ENCODE measurements at regions not wholly inside any gene's neighbourhood (a gene's known extent, or its start where the extent isn't known, plus 50 kb on each side); places are given as distances from the start of the nearest gene placed in this dataset.

DNA sequence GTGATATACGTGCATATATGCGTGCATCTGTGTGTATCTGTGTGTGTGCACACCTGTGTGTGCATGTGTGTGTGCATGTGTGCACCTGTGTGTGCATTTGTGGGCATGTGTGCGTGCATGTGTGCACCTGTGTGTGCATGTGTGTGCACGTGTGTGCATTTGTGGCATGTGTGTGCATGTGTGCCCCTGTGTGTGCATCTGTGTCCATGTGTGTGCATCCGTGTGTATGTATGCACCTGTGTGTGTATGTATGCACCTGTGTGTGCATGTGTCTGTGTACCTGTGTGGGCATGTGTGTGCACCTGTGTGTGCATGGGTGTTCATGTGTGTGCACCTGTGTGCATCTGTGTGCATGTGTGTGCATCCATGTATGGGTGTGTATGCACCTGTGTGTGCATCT lies 167.8 kb upstream of the SFSWAP start:
- no peaks in the 10 kb centered on the region for H3K4me1 ChIP-seq
- H3K27ac ChIP-seq = no peak overlapping the region
- no peaks in the 10 kb centered on the region for H3K9me3 ChIP-seq
- H3K27me3 ChIP-seq = no peaks in the 10 kb centered on the region
- no peaks in the 10 kb centered on the region for H3K36me3 ChIP-seq
- TF ChIP-seq, protein P1, sequence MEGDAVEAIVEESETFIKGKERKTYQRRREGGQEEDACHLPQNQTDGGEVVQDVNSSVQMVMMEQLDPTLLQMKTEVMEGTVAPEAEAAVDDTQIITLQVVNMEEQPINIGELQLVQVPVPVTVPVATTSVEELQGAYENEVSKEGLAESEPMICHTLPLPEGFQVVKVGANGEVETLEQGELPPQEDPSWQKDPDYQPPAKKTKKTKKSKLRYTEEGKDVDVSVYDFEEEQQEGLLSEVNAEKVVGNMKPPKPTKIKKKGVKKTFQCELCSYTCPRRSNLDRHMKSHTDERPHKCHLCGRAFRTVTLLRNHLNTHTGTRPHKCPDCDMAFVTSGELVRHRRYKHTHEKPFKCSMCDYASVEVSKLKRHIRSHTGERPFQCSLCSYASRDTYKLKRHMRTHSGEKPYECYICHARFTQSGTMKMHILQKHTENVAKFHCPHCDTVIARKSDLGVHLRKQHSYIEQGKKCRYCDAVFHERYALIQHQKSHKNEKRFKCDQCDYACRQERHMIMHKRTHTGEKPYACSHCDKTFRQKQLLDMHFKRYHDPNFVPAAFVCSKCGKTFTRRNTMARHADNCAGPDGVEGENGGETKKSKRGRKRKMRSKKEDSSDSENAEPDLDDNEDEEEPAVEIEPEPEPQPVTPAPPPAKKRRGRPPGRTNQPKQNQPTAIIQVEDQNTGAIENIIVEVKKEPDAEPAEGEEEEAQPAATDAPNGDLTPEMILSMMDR (IDR thresholded peaks at IDR 0.05) = no peak
- no peak for TF ChIP-seq POLR2A (IDR thresholded peaks at IDR 0.05)
- no peak for DNase-seq
- no peak overlapping the region for H3K4me3 ChIP-seq

DNA sequence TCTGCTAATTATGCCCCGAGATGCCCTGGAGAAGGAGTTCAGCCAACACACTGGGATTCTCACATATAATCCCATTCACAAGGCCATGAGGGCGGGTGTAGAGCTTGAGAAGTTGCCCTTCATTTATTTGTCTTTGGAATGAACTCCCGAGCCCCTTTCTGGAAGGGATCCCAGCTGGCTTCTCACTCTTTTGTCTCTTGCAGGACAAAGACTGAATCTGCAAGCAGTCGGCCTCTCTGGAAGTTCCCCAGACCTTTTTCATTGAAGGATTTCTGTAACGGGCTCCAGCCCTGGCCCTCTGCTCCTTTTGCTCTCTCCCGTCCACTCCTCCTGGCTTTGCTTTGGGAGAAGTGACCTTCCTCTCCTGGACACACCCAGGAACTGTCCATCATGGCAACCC lies 163.3 kb upstream of the SFSWAP start:
- Histone ChIP-seq H3K4me1 (no peaks in the 10 kb centered on the region), H3K27ac (no peak overlapping the region), H3K27me3 (no peaks in the 10 kb centered on the region), H3K9me3 (no peaks in the 10 kb centered on the region), H3K4me3 (no peak overlapping the region), H3K36me3 (no peaks in the 10 kb centered on the region)
- DNase-seq = no peak
- TF ChIP-seq, protein P1 (IDR thresholded peaks at IDR 0.05) = no peak
- no peak for TF ChIP-seq POLR2A (IDR thresholded peaks at IDR 0.05)

DNA sequence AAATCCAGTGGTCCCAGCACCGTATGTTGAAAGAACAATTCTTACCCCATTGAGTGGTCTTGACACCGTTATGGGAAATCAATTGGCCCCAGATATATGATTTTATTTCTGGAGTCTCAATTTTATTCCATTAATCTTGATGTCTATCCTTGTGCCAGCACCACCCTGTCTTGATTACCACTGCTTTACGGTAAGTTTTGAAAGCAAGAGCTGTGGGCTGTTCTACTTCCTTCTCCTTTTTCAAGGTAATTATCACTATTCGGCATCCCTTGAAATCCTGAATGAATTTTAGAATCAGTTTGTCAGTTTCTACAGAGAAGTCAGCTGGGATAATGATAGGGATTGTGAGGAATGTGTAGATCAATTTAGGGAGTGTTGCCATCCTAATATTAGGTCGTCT lies 160.8 kb upstream of the SFSWAP start:
- no peak overlapping the region for H3K4me3 ChIP-seq
- H3K27ac ChIP-seq = no peak overlapping the region
- no peaks in the 10 kb centered on the region for H3K9me3 ChIP-seq
- no peaks in the 10 kb centered on the region for H3K27me3 ChIP-seq
- DNase-seq = no peak
- H3K4me1 ChIP-seq = no peaks in the 10 kb centered on the region
- TF ChIP-seq, protein P1 (IDR thresholded peaks at IDR 0.05) = no peak
- no peak for TF ChIP-seq POLR2A (IDR thresholded peaks at IDR 0.05)
- no peaks in the 10 kb centered on the region for H3K36me3 ChIP-seq

DNA sequence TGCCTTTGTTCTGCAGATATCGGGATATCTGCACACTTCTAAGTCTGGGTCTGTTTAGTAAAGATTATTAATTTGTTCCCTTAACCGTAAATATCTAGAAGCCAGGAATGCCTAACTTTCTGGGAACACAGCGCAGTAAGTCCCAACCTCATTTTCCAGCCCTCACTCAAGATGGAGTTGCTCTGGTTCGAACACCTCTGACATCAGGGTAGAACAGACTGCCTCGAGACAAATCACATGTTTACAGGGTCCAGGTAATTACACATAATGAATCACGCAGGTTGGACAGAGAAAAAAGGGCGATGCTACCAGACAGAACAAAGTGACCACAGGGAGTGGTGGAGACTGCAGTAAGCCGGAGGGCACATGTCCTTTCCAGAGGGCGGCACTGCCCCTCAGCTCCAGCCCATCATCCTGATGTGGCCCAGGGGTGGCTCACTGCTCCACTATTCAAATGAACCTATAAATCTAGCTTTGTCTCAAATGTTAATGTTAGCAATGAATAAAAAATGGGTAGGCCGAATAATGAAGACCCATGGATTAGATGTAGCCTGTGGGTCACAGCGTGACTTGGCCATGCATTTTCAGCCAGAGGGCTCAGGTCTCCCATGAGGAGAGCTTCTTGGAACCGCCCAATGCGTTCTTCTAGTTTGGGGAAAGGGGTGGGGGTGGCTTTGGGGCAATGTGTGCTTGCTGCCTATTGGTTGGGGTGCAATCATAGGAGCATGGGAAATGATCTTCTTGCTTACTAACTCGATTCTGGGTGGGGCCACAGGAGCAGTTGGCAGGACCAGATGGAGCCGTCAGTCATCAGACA lies 159.0 kb upstream of the SFSWAP start:
- TF ChIP-seq POLR2A (IDR thresholded peaks at IDR 0.05) = no peak
- TF ChIP-seq, protein P1 (IDR thresholded peaks at IDR 0.05) = no peak
- H3K4me3 ChIP-seq = no peak overlapping the region
- H3K4me1 ChIP-seq = no peaks in the 10 kb centered on the region
- no peak for DNase-seq
- no peaks in the 10 kb centered on the region for H3K36me3 ChIP-seq
- H3K27me3 ChIP-seq = no peaks in the 10 kb centered on the region
- H3K27ac ChIP-seq = no peak overlapping the region
- no peaks in the 10 kb centered on the region for H3K9me3 ChIP-seq

DNA sequence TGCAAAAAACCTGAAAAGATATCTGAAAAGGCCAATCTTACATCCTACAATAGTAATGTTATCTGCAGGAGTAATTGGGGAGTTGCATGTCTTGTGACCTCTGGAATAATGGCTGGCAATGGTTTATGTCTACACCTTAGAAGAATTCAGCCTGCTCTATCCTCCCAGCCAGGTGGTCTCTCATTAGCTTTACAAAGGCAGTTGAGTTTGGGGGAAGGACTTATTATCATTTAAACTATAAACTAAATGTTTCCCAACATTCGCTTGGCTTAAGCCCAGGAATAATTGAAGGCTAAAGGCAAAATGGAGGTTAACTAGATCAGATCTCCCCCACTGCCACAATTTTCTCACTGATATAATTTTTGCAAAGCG lies 158.4 kb upstream of the SFSWAP start:
- Histone ChIP-seq H3K9me3 (no peaks in the 10 kb centered on the region), H3K27me3 (no peaks in the 10 kb centered on the region), H3K4me1 (no peaks in the 10 kb centered on the region), H3K4me3 (no peak overlapping the region), H3K36me3 (no peaks in the 10 kb centered on the region), H3K27ac (no peak overlapping the region)
- no peak for DNase-seq
- TF ChIP-seq POLR2A (IDR thresholded peaks at IDR 0.05) = no peak
- TF ChIP-seq, protein P1 (IDR thresholded peaks at IDR 0.05) = no peak
